Stomach (tissue), 4 donors: ENCODE measurements at regions not wholly inside any gene's neighbourhood (a gene's known extent, or its start where the extent isn't known, plus 50 kb on each side); places are given as distances from the start of the nearest gene placed in this dataset.

Source experiments
- EP300 ChIP-seq: sonication (generic); formaldehyde crosslinking; IDR thresholded peaks from one replicate; pipeline ENCODE4 v1.6.1; 2017; ENCODE audit warnings: antibody characterized with exemption
- POLR2A ChIP-seq, 4 donors: fragments of 450-650 bp; IDR thresholded peaks; one replicate each; pipeline ENCODE4 v1.6.1; 2016; ENCODE audit warnings: antibody characterized with exemption in 4 of 4, control low read depth in 2 of 4, mild to moderate bottlenecking in 1 of 4, moderate library complexity in 1 of 4
- POLR2AphosphoS5 ChIP-seq, 3 donors: sonication (generic); formaldehyde crosslinking; IDR thresholded peaks; one replicate each; pipeline ENCODE4 v1.6.1; 2016; ENCODE audit warnings: antibody characterized with exemption in 3 of 3
- TF ChIP-seq, protein P1 (sequence below), 7 experiments: fragments of 450-650 bp in 4 of 7; fragments of 200-600 bp in 3 of 7; sonication (generic) in 3 of 7; IDR thresholded peaks; one replicate each; pipeline ENCODE4 v1.5.1; 2016 to 2019; ENCODE audit warnings: antibody characterized with exemption in 7 of 7, control low read depth in 2 of 7, mild to moderate bottlenecking in 1 of 7

DNA sequence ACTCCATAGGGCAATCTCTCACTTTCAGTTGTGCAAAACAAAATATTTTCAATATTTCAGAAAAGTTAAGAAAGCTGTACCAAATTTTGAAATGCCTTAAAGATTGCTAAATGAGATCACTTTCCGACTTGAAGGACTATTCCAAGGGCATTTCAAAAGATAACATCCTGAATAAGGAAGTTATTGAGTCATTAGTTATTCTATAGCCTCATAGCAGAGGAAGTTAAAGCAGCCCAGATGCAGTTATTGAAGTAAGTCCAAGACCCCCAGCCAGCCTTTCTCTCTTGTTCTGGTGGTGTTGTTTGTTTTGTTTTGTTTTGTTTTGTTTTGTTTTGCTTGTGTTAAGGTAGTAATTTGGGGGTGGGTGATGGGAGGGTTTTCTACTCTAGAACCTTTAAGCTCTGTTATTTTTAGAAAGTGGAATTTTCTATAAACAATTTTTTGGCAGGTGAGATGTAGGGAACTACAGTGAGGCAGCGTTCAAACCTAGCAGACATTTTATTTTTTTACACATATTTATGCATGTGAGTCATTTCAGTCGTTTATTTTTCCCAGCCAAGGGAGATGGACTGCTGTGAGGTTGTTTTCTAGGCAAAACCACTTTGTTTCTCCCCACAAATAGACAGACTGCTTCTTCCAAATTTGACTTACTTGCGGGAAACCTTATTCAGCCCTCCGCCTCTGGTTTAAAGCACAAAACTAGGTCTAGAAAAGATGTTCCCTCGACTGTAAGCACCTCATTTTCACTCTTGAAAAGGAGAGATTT is 216.3 kb upstream of the ARPP21 start:
- TF ChIP-seq, protein P1, sequence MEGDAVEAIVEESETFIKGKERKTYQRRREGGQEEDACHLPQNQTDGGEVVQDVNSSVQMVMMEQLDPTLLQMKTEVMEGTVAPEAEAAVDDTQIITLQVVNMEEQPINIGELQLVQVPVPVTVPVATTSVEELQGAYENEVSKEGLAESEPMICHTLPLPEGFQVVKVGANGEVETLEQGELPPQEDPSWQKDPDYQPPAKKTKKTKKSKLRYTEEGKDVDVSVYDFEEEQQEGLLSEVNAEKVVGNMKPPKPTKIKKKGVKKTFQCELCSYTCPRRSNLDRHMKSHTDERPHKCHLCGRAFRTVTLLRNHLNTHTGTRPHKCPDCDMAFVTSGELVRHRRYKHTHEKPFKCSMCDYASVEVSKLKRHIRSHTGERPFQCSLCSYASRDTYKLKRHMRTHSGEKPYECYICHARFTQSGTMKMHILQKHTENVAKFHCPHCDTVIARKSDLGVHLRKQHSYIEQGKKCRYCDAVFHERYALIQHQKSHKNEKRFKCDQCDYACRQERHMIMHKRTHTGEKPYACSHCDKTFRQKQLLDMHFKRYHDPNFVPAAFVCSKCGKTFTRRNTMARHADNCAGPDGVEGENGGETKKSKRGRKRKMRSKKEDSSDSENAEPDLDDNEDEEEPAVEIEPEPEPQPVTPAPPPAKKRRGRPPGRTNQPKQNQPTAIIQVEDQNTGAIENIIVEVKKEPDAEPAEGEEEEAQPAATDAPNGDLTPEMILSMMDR (IDR thresholded peaks at IDR 0.05) = no peak
- TF ChIP-seq POLR2A (IDR thresholded peaks at IDR 0.05) (no peak), POLR2AphosphoS5 (IDR thresholded peaks at IDR 0.05) (no peak), EP300 (no peak)
